ENCODE measurements at regions not wholly inside any gene's neighbourhood (a gene's known extent, or its start where the extent isn't known, plus 50 kb on each side); places are given as distances from the start of the nearest gene placed in this dataset.

DNA sequence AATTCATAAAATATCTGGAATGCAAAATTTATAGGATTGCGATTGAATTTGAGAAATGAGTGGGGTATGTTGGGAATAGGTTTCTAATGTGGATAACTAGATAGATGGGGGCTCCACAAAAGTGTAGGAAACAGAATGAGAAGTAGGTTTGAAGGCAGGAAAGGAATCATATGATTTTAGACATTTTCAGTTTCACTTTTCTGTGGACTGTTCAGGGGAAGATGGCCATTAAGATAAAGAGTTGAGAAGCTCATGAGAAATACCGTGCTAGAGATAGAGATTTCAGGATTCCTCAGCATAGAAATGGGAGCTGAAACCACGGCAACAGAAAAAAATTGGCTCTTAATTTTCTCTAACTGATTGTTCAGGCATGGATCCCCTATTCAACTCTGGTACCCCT is 163.4 kb upstream of the CD180 start:
- TF ChIP-seq CTCF (IDR thresholded peaks at IDR 0.05) (no peak), EP300 (IDR thresholded peaks at IDR 0.05) (no peak), POLR2A (IDR thresholded peaks at IDR 0.05) (no peak)
